Stomach (tissue), 4 donors: ENCODE measurements at regions not wholly inside any gene's neighbourhood (a gene's known extent, or its start where the extent isn't known, plus 50 kb on each side); places are given as distances from the start of the nearest gene placed in this dataset.

Experiments
- CTCF ChIP-seq, 7 experiments: fragments of 450-650 bp in 4 of 7; fragments of 200-600 bp in 3 of 7; sonication (generic) in 3 of 7; IDR thresholded peaks; one replicate each; pipeline ENCODE4 v1.5.1; 2016 to 2019; ENCODE audit warnings: antibody characterized with exemption in 7 of 7, control low read depth in 2 of 7, mild to moderate bottlenecking in 1 of 7
- POLR2A ChIP-seq, 4 donors: fragments of 450-650 bp; IDR thresholded peaks; one replicate each; pipeline ENCODE4 v1.6.1; 2016; ENCODE audit warnings: antibody characterized with exemption in 4 of 4, control low read depth in 2 of 4, mild to moderate bottlenecking in 1 of 4, moderate library complexity in 1 of 4

- TF ChIP-seq POLR2A (IDR thresholded peaks at IDR 0.05) (no peak), CTCF (IDR thresholded peaks at IDR 0.05) (no peak)
Observed at GRCh38 chr2:167592441-167592840, 655.0 kb downstream of the STK39 start.
